ENCODE measurements at regions not wholly inside any gene's neighbourhood (a gene's known extent, or its start where the extent isn't known, plus 50 kb on each side); places are given as distances from the start of the nearest gene placed in this dataset.

DNA sequence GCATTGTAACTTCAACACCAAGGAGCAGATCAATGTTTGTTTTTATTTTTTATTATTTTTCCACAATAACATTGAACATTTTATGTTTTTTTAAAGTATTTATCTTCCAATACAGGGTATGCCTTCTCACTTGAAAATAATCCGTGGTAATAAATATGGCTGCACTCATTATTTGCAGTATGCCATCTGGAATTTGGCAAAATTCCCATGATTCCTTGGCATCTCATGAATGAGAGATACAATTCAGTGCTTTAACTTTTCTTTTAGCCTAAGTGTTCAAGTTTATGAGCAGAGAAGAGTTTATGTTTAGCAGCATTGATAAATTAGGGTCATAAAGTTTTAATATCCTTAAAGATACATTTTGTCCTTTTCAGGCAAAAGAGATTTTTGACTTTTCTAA, 1109.6 kb upstream of the ATXN8OS start:
- Histone ChIP-seq H3K36me3 (no peaks in the 10 kb centered on the region), H3K4me3 (no peak overlapping the region), H3K9me3 (peaks cover 0 to 10% (median 2%) of the 10 kb centered on the region in 4 donors), H3K27me3 (no peaks in the 10 kb centered on the region), H3K4me1 (no peaks in the 10 kb centered on the region), H3K27ac (no peak overlapping the region)
- DNase-seq (ENCODE audit: low spot score in 2 of 2), result no peak
- TF ChIP-seq, protein P1, sequence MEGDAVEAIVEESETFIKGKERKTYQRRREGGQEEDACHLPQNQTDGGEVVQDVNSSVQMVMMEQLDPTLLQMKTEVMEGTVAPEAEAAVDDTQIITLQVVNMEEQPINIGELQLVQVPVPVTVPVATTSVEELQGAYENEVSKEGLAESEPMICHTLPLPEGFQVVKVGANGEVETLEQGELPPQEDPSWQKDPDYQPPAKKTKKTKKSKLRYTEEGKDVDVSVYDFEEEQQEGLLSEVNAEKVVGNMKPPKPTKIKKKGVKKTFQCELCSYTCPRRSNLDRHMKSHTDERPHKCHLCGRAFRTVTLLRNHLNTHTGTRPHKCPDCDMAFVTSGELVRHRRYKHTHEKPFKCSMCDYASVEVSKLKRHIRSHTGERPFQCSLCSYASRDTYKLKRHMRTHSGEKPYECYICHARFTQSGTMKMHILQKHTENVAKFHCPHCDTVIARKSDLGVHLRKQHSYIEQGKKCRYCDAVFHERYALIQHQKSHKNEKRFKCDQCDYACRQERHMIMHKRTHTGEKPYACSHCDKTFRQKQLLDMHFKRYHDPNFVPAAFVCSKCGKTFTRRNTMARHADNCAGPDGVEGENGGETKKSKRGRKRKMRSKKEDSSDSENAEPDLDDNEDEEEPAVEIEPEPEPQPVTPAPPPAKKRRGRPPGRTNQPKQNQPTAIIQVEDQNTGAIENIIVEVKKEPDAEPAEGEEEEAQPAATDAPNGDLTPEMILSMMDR (IDR thresholded peaks at IDR 0.05), result no peak
- no peak for TF ChIP-seq EP300 (IDR thresholded peaks at IDR 0.05)
- TF ChIP-seq POLR2A (IDR thresholded peaks at IDR 0.05), result no peak
- 52 to 59% methylated on average over 1 of the region's 1 CpG for WGBS, 2 donors

DNA sequence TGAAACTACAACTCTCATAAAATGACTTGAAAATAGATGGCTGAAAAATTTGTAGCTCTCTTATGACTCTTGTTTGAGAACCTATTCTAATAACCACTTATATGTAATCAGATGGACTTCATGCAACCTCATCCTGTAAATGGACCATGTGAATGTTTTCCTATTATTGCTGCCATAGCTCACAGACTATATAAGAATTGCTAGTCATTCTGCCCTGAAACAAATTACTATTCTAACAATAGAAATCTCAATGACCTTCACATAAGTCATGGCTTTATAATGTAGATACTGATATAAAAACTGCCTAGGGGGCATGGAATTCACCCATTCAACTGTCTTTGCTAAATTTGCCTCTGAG, 1111.0 kb upstream of the ATXN8OS start:
- Histone ChIP-seq H3K4me3 (no peak overlapping the region), H3K36me3 (no peaks in the 10 kb centered on the region), H3K27me3 (no peaks in the 10 kb centered on the region), H3K9me3 (peaks cover 0 to 6% (median 1%) of the 10 kb centered on the region in 4 donors), H3K4me1 (no peaks in the 10 kb centered on the region), H3K27ac (no peak overlapping the region)
- DNase-seq (ENCODE audit: low spot score in 2 of 2), result no peak
- TF ChIP-seq POLR2A (IDR thresholded peaks at IDR 0.05), result no peak
- TF ChIP-seq, protein P1 (IDR thresholded peaks at IDR 0.05), result no peak
- TF ChIP-seq EP300 (IDR thresholded peaks at IDR 0.05), result no peak

DNA sequence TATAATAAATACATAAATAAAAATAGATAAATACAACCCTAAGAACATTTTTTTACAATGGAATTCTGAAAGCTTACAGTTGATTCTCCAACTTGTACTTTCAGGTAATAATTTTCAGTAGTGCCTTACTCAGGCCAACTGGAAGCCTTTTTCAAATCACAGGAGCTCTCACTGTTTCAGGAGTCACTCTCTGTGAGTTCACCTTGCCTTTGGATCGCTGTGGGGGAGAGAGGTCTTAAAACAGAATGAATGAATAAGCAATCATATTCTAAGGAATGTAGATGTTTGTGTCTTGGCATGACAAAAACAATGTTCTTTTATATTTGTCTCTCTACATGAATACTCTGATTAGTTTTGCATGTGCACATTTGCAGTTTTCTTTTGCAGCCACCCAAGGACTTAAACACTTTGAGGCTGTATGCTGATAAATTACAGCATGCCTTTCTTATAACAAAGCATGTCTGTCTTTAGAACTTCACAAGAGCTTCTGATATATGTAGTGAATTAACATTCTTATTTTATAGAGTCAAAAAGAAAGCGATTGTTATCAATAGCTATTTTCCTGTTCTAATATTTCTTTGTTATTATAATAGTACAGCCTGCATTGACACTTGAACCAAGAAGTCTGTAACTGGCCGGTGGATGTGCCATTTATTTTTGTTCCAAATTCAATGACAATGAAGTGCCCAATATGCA, 1111.5 kb upstream of the ATXN8OS start:
- H3K4me3 ChIP-seq, result no peak overlapping the region
- TF ChIP-seq POLR2A (IDR thresholded peaks at IDR 0.05) (no peak), EP300 (IDR thresholded peaks at IDR 0.05) (no peak)
- TF ChIP-seq, protein P1 (IDR thresholded peaks at IDR 0.05), result no peak
- DNase-seq (ENCODE audit: low spot score in 2 of 2), result no peak
- no peaks in the 10 kb centered on the region for H3K4me1 ChIP-seq
- no peaks in the 10 kb centered on the region for H3K27me3 ChIP-seq
- H3K27ac ChIP-seq, result no peak overlapping the region
- 28 to 38% methylated on average over 3 of the region's 3 CpGs for WGBS, 2 donors
- peaks cover 0 to under 1% (median 0%) of the 10 kb centered on the region in 4 donors for H3K9me3 ChIP-seq
- H3K36me3 ChIP-seq, result no peaks in the 10 kb centered on the region

DNA sequence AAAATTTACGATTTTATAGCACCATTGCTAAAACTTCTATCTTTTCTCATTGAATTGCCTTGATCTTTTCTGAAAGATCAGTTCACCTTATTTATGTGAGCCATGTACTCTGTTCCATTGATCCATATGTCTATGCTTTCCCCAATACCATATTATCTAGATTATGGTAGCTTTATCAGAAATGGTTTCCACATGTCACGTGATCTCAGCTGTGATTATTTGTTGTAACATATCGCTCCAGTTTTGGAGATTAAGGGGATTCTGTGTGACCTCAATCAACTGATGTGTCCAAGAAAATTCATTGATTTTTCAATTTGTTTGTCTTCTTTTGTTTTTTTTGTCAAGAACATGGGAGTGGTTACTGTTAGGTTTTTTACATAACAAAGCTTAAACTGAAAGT, 1114.5 kb upstream of the ATXN8OS start:
- WGBS, 2 donors, result 90 to 96% methylated on average over 3 of the region's 3 CpGs
- Histone ChIP-seq H3K4me1 (no peaks in the 10 kb centered on the region), H3K4me3 (no peak overlapping the region), H3K36me3 (no peaks in the 10 kb centered on the region), H3K27me3 (no peaks in the 10 kb centered on the region), H3K9me3 (no peaks in the 10 kb centered on the region), H3K27ac (no peak overlapping the region)
- no peak for TF ChIP-seq EP300 (IDR thresholded peaks at IDR 0.05)
- TF ChIP-seq, protein P1 (IDR thresholded peaks at IDR 0.05), result no peak
- no peak for DNase-seq (ENCODE audit: low spot score in 2 of 2)

DNA sequence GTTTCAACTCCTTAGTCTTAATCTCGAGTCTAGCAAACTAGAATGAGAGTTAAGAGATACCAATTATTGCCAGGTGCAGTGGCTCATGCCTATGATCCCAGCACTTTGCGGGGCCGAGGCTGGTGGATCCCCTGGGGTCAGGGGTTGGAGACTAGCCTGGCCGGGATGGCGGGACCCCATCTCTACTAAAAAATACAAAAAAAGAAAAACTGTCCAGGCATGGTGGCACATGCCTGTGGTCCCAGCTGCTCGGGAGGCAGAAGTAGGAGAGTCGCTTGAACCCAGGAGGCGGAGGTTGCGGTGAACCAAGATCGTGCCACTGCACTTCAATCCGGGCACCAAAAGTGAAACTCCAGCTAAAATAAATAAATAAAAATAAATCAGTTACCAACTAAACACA, 1119.5 kb upstream of the ATXN8OS start:
- Histone ChIP-seq H3K27ac (no peak overlapping the region), H3K27me3 (no peaks in the 10 kb centered on the region), H3K36me3 (no peaks in the 10 kb centered on the region), H3K9me3 (no peaks in the 10 kb centered on the region), H3K4me3 (no peak overlapping the region), H3K4me1 (no peaks in the 10 kb centered on the region)
- 86 to 92% methylated on average over 11 of the region's 11 CpGs for WGBS, 2 donors
- TF ChIP-seq, protein P1 (IDR thresholded peaks at IDR 0.05), result no peak
- TF ChIP-seq POLR2A (IDR thresholded peaks at IDR 0.05) (no peak), EP300 (IDR thresholded peaks at IDR 0.05) (no peak)
- DNase-seq (ENCODE audit: low spot score in 2 of 2), result no peak
